ENCODE measurements at regions not wholly inside any gene's neighbourhood (a gene's known extent, or its start where the extent isn't known, plus 50 kb on each side); places are given as distances from the start of the nearest gene placed in this dataset.

- Histone ChIP-seq H3K27ac (ENCODE audit: control insufficient read depth, insufficient read depth, low read length) (no peak overlapping the region), H3K4me3 (ENCODE audit: control insufficient read depth in 2 of 3, extremely low read depth in 1 of 3, insufficient read depth in 2 of 3, low read depth in 1 of 3, low read length in 3 of 3) (no peak overlapping the region), H3K9me3 (ENCODE audit: control insufficient read depth, low read depth, low read length) (no peaks in the 10 kb centered on the region), H3K4me2 (ENCODE audit: control insufficient read depth, extremely low read depth, insufficient read depth, low read depth, low read length) (no peak overlapping the region), H3K9ac (ENCODE audit: control insufficient read depth, extremely low read depth, insufficient read depth, low read length) (no peak overlapping the region), H3K27me3 (ENCODE audit: control insufficient read depth, extremely low read depth, insufficient read depth, low read length) (no peaks in the 10 kb centered on the region), H2AFZ (ENCODE audit: control insufficient read depth, low read length) (no peak overlapping the region), H4K20me1 (ENCODE audit: control insufficient read depth, extremely low read depth, insufficient read depth, low read length) (no peaks in the 10 kb centered on the region), H3K79me2 (ENCODE audit: control insufficient read depth, insufficient read depth, low read length) (no peaks in the 10 kb centered on the region), H3K36me3 (ENCODE audit: control insufficient read depth in 2 of 2, extremely low read depth in 1 of 2, insufficient read depth in 2 of 2, low read length in 2 of 2) (no peaks in the 10 kb centered on the region), H3K9me1 (ENCODE audit: control insufficient read depth, extremely low read depth, insufficient read depth, low read length) (no peaks in the 10 kb centered on the region), H3K4me1 (ENCODE audit: control insufficient read depth, extremely low read depth, insufficient read depth, low read length) (no peaks in the 10 kb centered on the region)
- dilution Hi-C loops (cut with MboI; ENCODE audit: extremely low pct_ligation_motif_present, low sequenced_read_pairs), result no loop called here
- no peak for FAIRE-seq
- TF ChIP-seq, protein P1, sequence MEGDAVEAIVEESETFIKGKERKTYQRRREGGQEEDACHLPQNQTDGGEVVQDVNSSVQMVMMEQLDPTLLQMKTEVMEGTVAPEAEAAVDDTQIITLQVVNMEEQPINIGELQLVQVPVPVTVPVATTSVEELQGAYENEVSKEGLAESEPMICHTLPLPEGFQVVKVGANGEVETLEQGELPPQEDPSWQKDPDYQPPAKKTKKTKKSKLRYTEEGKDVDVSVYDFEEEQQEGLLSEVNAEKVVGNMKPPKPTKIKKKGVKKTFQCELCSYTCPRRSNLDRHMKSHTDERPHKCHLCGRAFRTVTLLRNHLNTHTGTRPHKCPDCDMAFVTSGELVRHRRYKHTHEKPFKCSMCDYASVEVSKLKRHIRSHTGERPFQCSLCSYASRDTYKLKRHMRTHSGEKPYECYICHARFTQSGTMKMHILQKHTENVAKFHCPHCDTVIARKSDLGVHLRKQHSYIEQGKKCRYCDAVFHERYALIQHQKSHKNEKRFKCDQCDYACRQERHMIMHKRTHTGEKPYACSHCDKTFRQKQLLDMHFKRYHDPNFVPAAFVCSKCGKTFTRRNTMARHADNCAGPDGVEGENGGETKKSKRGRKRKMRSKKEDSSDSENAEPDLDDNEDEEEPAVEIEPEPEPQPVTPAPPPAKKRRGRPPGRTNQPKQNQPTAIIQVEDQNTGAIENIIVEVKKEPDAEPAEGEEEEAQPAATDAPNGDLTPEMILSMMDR (optimal IDR thresholded peaks at IDR 0.05 in 1 of 3, IDR thresholded peaks at IDR 0.05 in 1 of 3, conservative IDR thresholded peaks at IDR 0.05 in 1 of 3; ENCODE audit: extremely low read depth in 1 of 3, insufficient read depth in 2 of 3, low read length in 3 of 3), result no peak
- no peak for TF ChIP-seq EZH2 (IDR thresholded peaks at IDR 0.05; ENCODE audit: low read length)
- DNase-seq (ENCODE audit: low read depth, low spot score), result no peak
Observed at GRCh38 chr14:53807542-53807941, 149.1 kb downstream of the BMP4 start.

DNA sequence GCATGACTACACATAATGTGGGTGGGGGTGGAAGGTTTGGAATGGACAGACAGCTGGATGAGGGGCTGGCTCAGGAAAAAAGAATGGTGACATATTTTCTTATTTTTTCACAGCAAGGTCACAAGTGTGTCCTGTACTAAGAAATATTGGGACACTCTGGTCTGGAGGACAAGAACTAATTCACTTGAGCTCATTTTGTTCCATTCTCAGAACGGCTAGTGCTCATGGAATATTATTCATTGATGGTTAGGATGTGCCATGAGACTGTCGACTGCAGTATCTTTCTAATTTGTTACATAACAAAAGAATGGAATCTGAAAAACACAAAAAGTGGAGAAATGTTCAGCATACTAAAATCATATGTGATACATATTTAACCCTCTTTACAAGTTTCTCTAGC, 149.5 kb downstream of the BMP4 start:
- Histone ChIP-seq H3K9ac (ENCODE audit: control insufficient read depth, extremely low read depth, insufficient read depth, low read length) (no peak overlapping the region), H3K27ac (ENCODE audit: control insufficient read depth, insufficient read depth, low read length) (no peak overlapping the region), H3K4me1 (ENCODE audit: control insufficient read depth, extremely low read depth, insufficient read depth, low read length) (no peaks in the 10 kb centered on the region), H3K9me3 (ENCODE audit: control insufficient read depth, low read depth, low read length) (no peaks in the 10 kb centered on the region), H3K27me3 (ENCODE audit: control insufficient read depth, extremely low read depth, insufficient read depth, low read length) (no peaks in the 10 kb centered on the region), H3K9me1 (ENCODE audit: control insufficient read depth, extremely low read depth, insufficient read depth, low read length) (no peaks in the 10 kb centered on the region), H3K36me3 (ENCODE audit: control insufficient read depth in 2 of 2, extremely low read depth in 1 of 2, insufficient read depth in 2 of 2, low read length in 2 of 2) (no peaks in the 10 kb centered on the region), H3K4me2 (ENCODE audit: control insufficient read depth, extremely low read depth, insufficient read depth, low read depth, low read length) (no peak overlapping the region), H4K20me1 (ENCODE audit: control insufficient read depth, extremely low read depth, insufficient read depth, low read length) (no peaks in the 10 kb centered on the region), H3K79me2 (ENCODE audit: control insufficient read depth, insufficient read depth, low read length) (no peaks in the 10 kb centered on the region), H3K4me3 (ENCODE audit: control insufficient read depth in 2 of 3, extremely low read depth in 1 of 3, insufficient read depth in 2 of 3, low read depth in 1 of 3, low read length in 3 of 3) (no peak overlapping the region), H2AFZ (ENCODE audit: control insufficient read depth, low read length) (no peak overlapping the region)
- FAIRE-seq, result no peak
- no peak for TF ChIP-seq EZH2 (IDR thresholded peaks at IDR 0.05; ENCODE audit: low read length)
- dilution Hi-C loops (cut with MboI; ENCODE audit: extremely low pct_ligation_motif_present, low sequenced_read_pairs), result no loop called here
- no peak for DNase-seq (ENCODE audit: low read depth, low spot score)

DNA sequence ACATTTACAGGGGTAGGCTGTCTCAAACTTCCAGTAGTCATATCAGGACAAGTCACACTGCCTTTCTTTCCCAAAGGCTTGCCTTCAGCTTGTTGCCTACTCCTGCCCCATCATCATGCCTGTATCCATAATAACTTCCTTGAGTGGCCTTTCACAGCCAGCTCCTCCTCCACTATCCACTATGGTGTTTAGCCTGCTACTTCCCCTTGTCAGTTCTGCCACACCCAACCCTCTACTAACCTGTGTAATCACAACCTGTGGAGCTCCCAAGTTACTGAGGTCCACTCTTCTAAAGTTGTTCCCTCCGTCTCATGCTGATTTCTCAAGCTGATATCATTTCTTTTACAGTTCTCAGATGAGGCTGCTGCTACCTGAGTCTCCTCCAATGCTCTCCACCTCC, 159.9 kb downstream of the BMP4 start:
- H3K9ac ChIP-seq (ENCODE audit: control insufficient read depth, extremely low read depth, insufficient read depth, low read length), result no peak overlapping the region
- no peaks in the 10 kb centered on the region for H3K9me1 ChIP-seq (ENCODE audit: control insufficient read depth, extremely low read depth, insufficient read depth, low read length)
- dilution Hi-C loops (cut with MboI; ENCODE audit: extremely low pct_ligation_motif_present, low sequenced_read_pairs), result no loop called here
- TF ChIP-seq, protein P1 (optimal IDR thresholded peaks at IDR 0.05 in 1 of 3, IDR thresholded peaks at IDR 0.05 in 1 of 3, conservative IDR thresholded peaks at IDR 0.05 in 1 of 3; ENCODE audit: extremely low read depth in 1 of 3, insufficient read depth in 2 of 3, low read length in 3 of 3), result no peak
- no peak for TF ChIP-seq EZH2 (IDR thresholded peaks at IDR 0.05; ENCODE audit: low read length)
- FAIRE-seq (no peak), DNase-seq (ENCODE audit: low read depth, low spot score) (no peak)
- no peaks in the 10 kb centered on the region for H3K9me3 ChIP-seq (ENCODE audit: control insufficient read depth, low read depth, low read length)
- no peak overlapping the region for H3K4me2 ChIP-seq (ENCODE audit: control insufficient read depth, extremely low read depth, insufficient read depth, low read depth, low read length)
- H3K27me3 ChIP-seq (ENCODE audit: control insufficient read depth, extremely low read depth, insufficient read depth, low read length), result peaks cover 3% of the 10 kb centered on the region
- no peak overlapping the region for H2AFZ ChIP-seq (ENCODE audit: control insufficient read depth, low read length)
- no peak overlapping the region for H3K27ac ChIP-seq (ENCODE audit: control insufficient read depth, insufficient read depth, low read length)
- no peak overlapping the region for H3K4me3 ChIP-seq (ENCODE audit: control insufficient read depth in 2 of 3, extremely low read depth in 1 of 3, insufficient read depth in 2 of 3, low read depth in 1 of 3, low read length in 3 of 3)
- no peaks in the 10 kb centered on the region for H3K4me1 ChIP-seq (ENCODE audit: control insufficient read depth, extremely low read depth, insufficient read depth, low read length)
- H4K20me1 ChIP-seq (ENCODE audit: control insufficient read depth, extremely low read depth, insufficient read depth, low read length), result no peaks in the 10 kb centered on the region
- H3K79me2 ChIP-seq (ENCODE audit: control insufficient read depth, insufficient read depth, low read length), result no peaks in the 10 kb centered on the region
- H3K36me3 ChIP-seq (ENCODE audit: control insufficient read depth in 2 of 2, extremely low read depth in 1 of 2, insufficient read depth in 2 of 2, low read length in 2 of 2), result no peaks in the 10 kb centered on the region

Measured in keratinocyte (primary cell).